ENCODE measurements at regions not wholly inside any gene's neighbourhood (a gene's known extent, or its start where the extent isn't known, plus 50 kb on each side); places are given as distances from the start of the nearest gene placed in this dataset.

DNA sequence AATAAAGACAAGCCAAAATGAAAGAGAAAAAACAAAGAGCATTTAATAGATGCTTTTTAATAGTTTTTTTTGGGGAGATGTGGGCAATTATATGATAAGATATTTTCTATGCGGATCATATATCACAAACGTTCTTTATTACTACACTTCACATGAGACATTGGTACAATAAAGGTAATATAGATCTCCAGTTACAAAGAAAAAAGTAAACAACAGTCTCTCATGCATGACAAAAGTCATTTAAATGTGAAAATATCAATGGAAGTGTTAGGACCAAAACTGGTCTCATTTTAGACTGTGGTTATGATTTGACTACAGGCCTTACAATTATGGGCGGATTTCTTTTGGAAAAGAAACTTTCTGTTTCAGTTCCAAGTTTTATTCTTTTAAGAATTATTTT is 687.0 kb downstream of the ADGRL2 start (continued):
- no peak for TF ChIP-seq BRCA1 (IDR thresholded peaks at IDR 0.05; ENCODE audit: low read depth, low read length)

DNA sequence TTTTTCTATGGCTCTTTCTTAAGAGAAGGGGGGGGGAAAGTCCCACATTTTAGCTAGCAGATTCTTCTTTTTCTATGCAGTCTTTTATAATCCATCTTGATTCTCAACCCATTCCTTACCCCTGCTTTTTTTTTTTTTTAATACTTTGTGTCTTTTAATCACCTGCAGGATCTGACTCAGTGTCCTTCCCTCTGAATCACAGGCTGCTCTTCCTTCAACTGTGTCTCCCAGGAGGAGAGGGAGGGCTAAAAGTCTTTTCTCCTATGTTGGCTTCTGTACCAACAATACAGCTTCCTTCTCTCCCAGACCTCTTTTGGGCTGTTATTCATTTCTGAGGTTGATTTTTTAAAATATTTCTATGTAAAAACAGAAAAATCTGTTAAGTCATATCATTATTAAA is 686.2 kb downstream of the ADGRL2 start:
- no peak overlapping the region for H3K4me3 ChIP-seq
- intact Hi-C loops (cut with micrococcal nuclease; ENCODE audit: unreplicated experiment): no loop called here

More for the DNA sequence above, 686.2 kb downstream of the ADGRL2 start:
- no peaks in the 10 kb centered on the region for H4K20me1 ChIP-seq (ENCODE audit: control insufficient read depth, insufficient read depth)
- no peak for ATAC-seq
- no peak overlapping the region for H3K27ac ChIP-seq (ENCODE audit: control insufficient read depth, insufficient read depth)
- ChIA-PET SMC1A (ENCODE audit: uncharacterized antibody, unreplicated experiment) (interaction anchor here (0.6 to 1.2 kb wide), 8 partner anchors 14 to 422 kb away, joined by 3 read pairs; no protein-coding TSS in a partner anchor), CTCF (interaction anchor here (0.7 kb wide), 1 partner anchor 43 kb away, joined by 3 read pairs; no protein-coding TSS in a partner anchor), POLR2A (no interaction called here), RAD21 (ENCODE audit: unreplicated experiment) (interaction anchor here (1.2 kb wide), 1 partner anchor 24 kb away, joined by 3 read pairs; no protein-coding TSS in a partner anchor)
- no peak overlapping the region for H2AFZ ChIP-seq (ENCODE audit: control insufficient read depth, low read depth, low read length)
- H3K36me3 ChIP-seq (ENCODE audit: control insufficient read depth in 2 of 2, insufficient read depth in 2 of 2, low read length in 1 of 2): no peaks in the 10 kb centered on the region
- in situ Hi-C loops (cut with MboI): no loop called here
- DNase-seq (ENCODE audit: low read depth, low spot score): no peak
- TF ChIP-seq TBL1XR1 (IDR thresholded peaks at IDR 0.05; ENCODE audit: low read depth, low read length): no peak
- TF ChIP-seq HDAC2 (IDR thresholded peaks at IDR 0.05): no peak
- TF ChIP-seq, protein P1, sequence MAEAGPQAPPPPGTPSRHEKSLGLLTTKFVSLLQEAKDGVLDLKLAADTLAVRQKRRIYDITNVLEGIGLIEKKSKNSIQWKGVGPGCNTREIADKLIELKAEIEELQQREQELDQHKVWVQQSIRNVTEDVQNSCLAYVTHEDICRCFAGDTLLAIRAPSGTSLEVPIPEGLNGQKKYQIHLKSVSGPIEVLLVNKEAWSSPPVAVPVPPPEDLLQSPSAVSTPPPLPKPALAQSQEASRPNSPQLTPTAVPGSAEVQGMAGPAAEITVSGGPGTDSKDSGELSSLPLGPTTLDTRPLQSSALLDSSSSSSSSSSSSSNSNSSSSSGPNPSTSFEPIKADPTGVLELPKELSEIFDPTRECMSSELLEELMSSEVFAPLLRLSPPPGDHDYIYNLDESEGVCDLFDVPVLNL (IDR thresholded peaks at IDR 0.05; ENCODE audit: low read depth, low read length): no peak
- no peak for TF ChIP-seq EP300 (IDR thresholded peaks at IDR 0.05; ENCODE audit: borderline replicate concordance in 1 of 2, control insufficient read depth in 1 of 2, low read depth in 2 of 2, low read length in 2 of 2)
- TF ChIP-seq PAX8 (IDR thresholded peaks at IDR 0.05): no peak
- no peak for TF ChIP-seq SMC3 (IDR thresholded peaks at IDR 0.05; ENCODE audit: borderline replicate concordance, low read length)
- TF ChIP-seq CBX3 (IDR thresholded peaks at IDR 0.05; ENCODE audit: borderline replicate concordance, low read depth): no peak
- no peak for TF ChIP-seq MTA2 (IDR thresholded peaks at IDR 0.05; ENCODE audit: low read depth)
- TF ChIP-seq ZZZ3 (IDR thresholded peaks at IDR 0.05; ENCODE audit: control insufficient read depth, insufficient read length, low read depth): no peak
- no peak for TF ChIP-seq CEBPB (IDR thresholded peaks at IDR 0.05; ENCODE audit: borderline replicate concordance in 1 of 2, low read depth in 2 of 2, low read length in 2 of 2)
- no peak for TF ChIP-seq CREB1 (IDR thresholded peaks at IDR 0.05; ENCODE audit: low read depth)
- H3K27me3 ChIP-seq (replicated peaks in 1 of 2; ENCODE audit: control insufficient read depth in 2 of 2, insufficient read depth in 2 of 2, low read length in 1 of 2): no peaks in the 10 kb centered on the region
- BruUV-seq (replicated peaks): no TSS peak
- no peak overlapping the region for H3K4me2 ChIP-seq (ENCODE audit: control insufficient read depth, insufficient read depth)
- FAIRE-seq: no peak
- no peaks in the 10 kb centered on the region for H3K9me3 ChIP-seq (replicated peaks; ENCODE audit: control insufficient read depth, insufficient read depth, low read length)
- H3K4me1 ChIP-seq (ENCODE audit: control insufficient read depth, insufficient read depth, low read length): no peaks in the 10 kb centered on the region
- no peak overlapping the region for H3K9ac ChIP-seq (ENCODE audit: control insufficient read depth, insufficient read depth, low read length)
- H3K79me2 ChIP-seq (ENCODE audit: control insufficient read depth, insufficient read depth, low read length): no peaks in the 10 kb centered on the region
